ENCODE measurements at regions not wholly inside any gene's neighbourhood (a gene's known extent, or its start where the extent isn't known, plus 50 kb on each side); places are given as distances from the start of the nearest gene placed in this dataset.

- TF ChIP-seq RFX5 (IDR thresholded peaks at IDR 0.05; ENCODE audit: borderline replicate concordance, low read depth, low read length) (no peak), POLR2A (IDR thresholded peaks at IDR 0.05; ENCODE audit: control extremely low read depth in 1 of 2, low read depth in 2 of 2, low read length in 2 of 2) (no peak), EP300 (IDR thresholded peaks at IDR 0.05; ENCODE audit: borderline replicate concordance in 1 of 2, low read depth in 2 of 2, low read length in 2 of 2) (no peak), YY1 (IDR thresholded peaks at IDR 0.05; ENCODE audit: low read depth, low read length) (no peak), RAD21 (IDR thresholded peaks at IDR 0.05 in 1 of 2, conservative IDR thresholded peaks at IDR 0.05 in 1 of 2; ENCODE audit: low read depth in 2 of 2, low read length in 2 of 2) (no peak), BACH1 (IDR thresholded peaks at IDR 0.05; ENCODE audit: low read length) (no peak), SP1 (IDR thresholded peaks at IDR 0.05; ENCODE audit: low read depth, low read length) (no peak), KDM1A (IDR thresholded peaks at IDR 0.05; ENCODE audit: borderline replicate concordance, low read length) (no peak)
- TF ChIP-seq, protein P1, sequence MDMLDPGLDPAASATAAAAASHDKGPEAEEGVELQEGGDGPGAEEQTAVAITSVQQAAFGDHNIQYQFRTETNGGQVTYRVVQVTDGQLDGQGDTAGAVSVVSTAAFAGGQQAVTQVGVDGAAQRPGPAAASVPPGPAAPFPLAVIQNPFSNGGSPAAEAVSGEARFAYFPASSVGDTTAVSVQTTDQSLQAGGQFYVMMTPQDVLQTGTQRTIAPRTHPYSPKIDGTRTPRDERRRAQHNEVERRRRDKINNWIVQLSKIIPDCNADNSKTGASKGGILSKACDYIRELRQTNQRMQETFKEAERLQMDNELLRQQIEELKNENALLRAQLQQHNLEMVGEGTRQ (IDR thresholded peaks at IDR 0.05; ENCODE audit: low read length) = no peak
- TF ChIP-seq, protein P2, sequence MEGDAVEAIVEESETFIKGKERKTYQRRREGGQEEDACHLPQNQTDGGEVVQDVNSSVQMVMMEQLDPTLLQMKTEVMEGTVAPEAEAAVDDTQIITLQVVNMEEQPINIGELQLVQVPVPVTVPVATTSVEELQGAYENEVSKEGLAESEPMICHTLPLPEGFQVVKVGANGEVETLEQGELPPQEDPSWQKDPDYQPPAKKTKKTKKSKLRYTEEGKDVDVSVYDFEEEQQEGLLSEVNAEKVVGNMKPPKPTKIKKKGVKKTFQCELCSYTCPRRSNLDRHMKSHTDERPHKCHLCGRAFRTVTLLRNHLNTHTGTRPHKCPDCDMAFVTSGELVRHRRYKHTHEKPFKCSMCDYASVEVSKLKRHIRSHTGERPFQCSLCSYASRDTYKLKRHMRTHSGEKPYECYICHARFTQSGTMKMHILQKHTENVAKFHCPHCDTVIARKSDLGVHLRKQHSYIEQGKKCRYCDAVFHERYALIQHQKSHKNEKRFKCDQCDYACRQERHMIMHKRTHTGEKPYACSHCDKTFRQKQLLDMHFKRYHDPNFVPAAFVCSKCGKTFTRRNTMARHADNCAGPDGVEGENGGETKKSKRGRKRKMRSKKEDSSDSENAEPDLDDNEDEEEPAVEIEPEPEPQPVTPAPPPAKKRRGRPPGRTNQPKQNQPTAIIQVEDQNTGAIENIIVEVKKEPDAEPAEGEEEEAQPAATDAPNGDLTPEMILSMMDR (IDR thresholded peaks at IDR 0.05; ENCODE audit: control extremely low read depth in 1 of 3, insufficient read depth in 1 of 3, low read depth in 1 of 3, low read length in 3 of 3) = no peak
- TF ChIP-seq, protein P3, sequence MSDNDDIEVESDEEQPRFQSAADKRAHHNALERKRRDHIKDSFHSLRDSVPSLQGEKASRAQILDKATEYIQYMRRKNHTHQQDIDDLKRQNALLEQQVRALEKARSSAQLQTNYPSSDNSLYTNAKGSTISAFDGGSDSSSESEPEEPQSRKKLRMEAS (IDR thresholded peaks at IDR 0.05) = no peak
Measured at GRCh38 chr1:167157114-167157513, 63.2 kb downstream of the STYXL2 start.

All from H1 (cell line).